OCI-LY1 (cell line): ENCODE measurements at regions not wholly inside any gene's neighbourhood (a gene's known extent, or its start where the extent isn't known, plus 50 kb on each side); places are given as distances from the start of the nearest gene placed in this dataset.

Experiments
- H2AFZ ChIP-seq: fragments of 200-600 bp; sonication (generic), shearing (Covaris generic); 2 replicates; pipeline ENCODE4 v1.6.0; 2014; ENCODE audit warnings: antibody characterized with exemption, mild to moderate bottlenecking, low read length
- H3F3A ChIP-seq: fragments of 200-600 bp; sonication (generic), shearing (Covaris generic); 2 replicates; pipeline ENCODE4 v1.6.0; 2014; ENCODE audit warnings: mild to moderate bottlenecking, antibody characterized with exemption, low read length, moderate library complexity; ENCODE audit not compliant: insufficient read depth
- H3K27ac ChIP-seq: fragments of 200-600 bp; sonication (generic); 2 replicates; pipeline ENCODE4 v1.5.1; 2014; ENCODE audit warnings: low read length, mixed run types, mild to moderate bottlenecking, low read depth; ENCODE audit not compliant: poor library complexity, severe bottlenecking
- H3K27me3 ChIP-seq: fragments of 200-600 bp; sonication (generic); 2 replicates; pipeline ENCODE4 v1.6.0; 2014; ENCODE audit warnings: antibody characterized with exemption, mild to moderate bottlenecking, low read length, moderate library complexity; ENCODE audit not compliant: insufficient read depth
- H3K36me3 ChIP-seq: fragments of 200-600 bp; sonication (generic); 2 replicates; pipeline ENCODE4 v1.6.1; 2014; ENCODE audit warnings: mild to moderate bottlenecking, antibody characterized with exemption, low read length, moderate library complexity, mixed read lengths; ENCODE audit not compliant: insufficient read depth
- H3K4me1 ChIP-seq: fragments of 200-600 bp; sonication (generic); 2 replicates; pipeline ENCODE4 v1.5.1; 2014; ENCODE audit warnings: mild to moderate bottlenecking, low read length, moderate library complexity; ENCODE audit not compliant: insufficient read depth, severe bottlenecking
- H3K4me2 ChIP-seq: fragments of 200-600 bp; sonication (generic), shearing (Covaris generic); 2 replicates; pipeline ENCODE4 v1.6.1; 2014; ENCODE audit warnings: low read length
- H3K4me3 ChIP-seq: fragments of 200-600 bp; sonication (generic); 2 replicates; pipeline ENCODE4 v1.5.1; 2014; ENCODE audit warnings: low read length, low read depth, mild to moderate bottlenecking, mixed read lengths; ENCODE audit not compliant: poor library complexity, severe bottlenecking
- H3K79me2 ChIP-seq: fragments of 200-600 bp; shearing (Covaris generic); 2 replicates; pipeline ENCODE4 v1.6.1; 2016; ENCODE audit warnings: mixed run types, low read length, mixed read lengths; ENCODE audit not compliant: insufficient read depth
- H3K9ac ChIP-seq: fragments of 200-600 bp; sonication (generic), shearing (Covaris generic); 2 replicates; pipeline ENCODE4 v1.6.1; 2014; ENCODE audit warnings: mild to moderate bottlenecking, low read length, mixed read lengths
- H3K9me2 ChIP-seq: fragments of 200-600 bp; sonication (generic), shearing (Covaris generic); 2 replicates; pipeline ENCODE4 v1.6.1; 2014; ENCODE audit warnings: low read depth, mild to moderate bottlenecking, low read length, mixed read lengths
- H3K9me3 ChIP-seq: fragments of 200-600 bp; shearing (Covaris generic); 2 replicates; pipeline ENCODE4 v1.6.1; 2014; ENCODE audit warnings: low read length, mixed read lengths
- H4K20me1 ChIP-seq: fragments of 200-600 bp; sonication (generic), shearing (Covaris generic); 2 replicates; pipeline ENCODE4 v1.6.0; 2016; ENCODE audit warnings: mild to moderate bottlenecking, low read length; ENCODE audit not compliant: insufficient read depth
- EZH2 ChIP-seq: fragments of 200-600 bp; sonication (generic), shearing (Covaris generic); IDR thresholded peaks from 2 replicates; pipeline ENCODE4 v1.8.0; 2017; ENCODE audit warnings: borderline replicate concordance, mixed run types, mild to moderate bottlenecking, antibody characterized with exemption, low read length, moderate library complexity, mixed read lengths
- TF ChIP-seq, protein P1 (sequence below): fragments of 200-600 bp; sonication (generic), shearing (Covaris generic); IDR thresholded peaks from 2 replicates; pipeline ENCODE4 v1.5.1; 2017; ENCODE audit warnings: mild to moderate bottlenecking, antibody characterized with exemption, low read length, moderate library complexity, mixed read lengths

DNA sequence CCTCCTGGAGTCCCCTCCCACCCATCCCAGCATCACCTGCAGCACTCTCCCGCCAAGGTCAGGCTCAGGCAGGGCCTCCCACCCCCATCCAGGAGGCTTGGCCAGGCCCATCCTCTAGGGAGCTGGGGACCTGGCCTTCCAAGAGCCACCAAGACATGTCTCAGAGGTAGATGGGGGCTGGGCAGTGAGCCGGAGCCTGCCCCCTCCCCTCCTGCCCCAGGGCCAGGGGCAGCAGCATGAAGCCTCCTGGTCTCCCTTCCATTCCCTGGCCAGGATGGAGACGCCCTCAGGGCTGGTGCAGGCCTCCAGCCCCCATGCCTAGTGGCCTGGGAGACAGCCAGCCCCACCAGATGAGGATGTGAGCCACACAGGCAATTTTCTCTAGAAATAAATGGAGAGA, 69.3 kb upstream of the C14orf180 start:
- no peak overlapping the region for H2AFZ ChIP-seq
- no peak overlapping the region for H3K9ac ChIP-seq
- H4K20me1 ChIP-seq = no peaks in the 10 kb centered on the region
- H3K9me3 ChIP-seq = no peaks in the 10 kb centered on the region
- H3K4me1 ChIP-seq = no peaks in the 10 kb centered on the region
- H3K79me2 ChIP-seq = no peaks in the 10 kb centered on the region
- no peaks in the 10 kb centered on the region for H3K9me2 ChIP-seq
- H3F3A ChIP-seq = no peaks in the 10 kb centered on the region
- H3K4me2 ChIP-seq = no peak overlapping the region
- H3K36me3 ChIP-seq = no peaks in the 10 kb centered on the region
- no peak overlapping the region for H3K4me3 ChIP-seq
- TF ChIP-seq, protein P1, sequence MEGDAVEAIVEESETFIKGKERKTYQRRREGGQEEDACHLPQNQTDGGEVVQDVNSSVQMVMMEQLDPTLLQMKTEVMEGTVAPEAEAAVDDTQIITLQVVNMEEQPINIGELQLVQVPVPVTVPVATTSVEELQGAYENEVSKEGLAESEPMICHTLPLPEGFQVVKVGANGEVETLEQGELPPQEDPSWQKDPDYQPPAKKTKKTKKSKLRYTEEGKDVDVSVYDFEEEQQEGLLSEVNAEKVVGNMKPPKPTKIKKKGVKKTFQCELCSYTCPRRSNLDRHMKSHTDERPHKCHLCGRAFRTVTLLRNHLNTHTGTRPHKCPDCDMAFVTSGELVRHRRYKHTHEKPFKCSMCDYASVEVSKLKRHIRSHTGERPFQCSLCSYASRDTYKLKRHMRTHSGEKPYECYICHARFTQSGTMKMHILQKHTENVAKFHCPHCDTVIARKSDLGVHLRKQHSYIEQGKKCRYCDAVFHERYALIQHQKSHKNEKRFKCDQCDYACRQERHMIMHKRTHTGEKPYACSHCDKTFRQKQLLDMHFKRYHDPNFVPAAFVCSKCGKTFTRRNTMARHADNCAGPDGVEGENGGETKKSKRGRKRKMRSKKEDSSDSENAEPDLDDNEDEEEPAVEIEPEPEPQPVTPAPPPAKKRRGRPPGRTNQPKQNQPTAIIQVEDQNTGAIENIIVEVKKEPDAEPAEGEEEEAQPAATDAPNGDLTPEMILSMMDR = no peak
- TF ChIP-seq EZH2 = no peak
- H3K27ac ChIP-seq = no peak overlapping the region
- H3K27me3 ChIP-seq = no peaks in the 10 kb centered on the region; the same call in 1 of the 2 replicates

DNA sequence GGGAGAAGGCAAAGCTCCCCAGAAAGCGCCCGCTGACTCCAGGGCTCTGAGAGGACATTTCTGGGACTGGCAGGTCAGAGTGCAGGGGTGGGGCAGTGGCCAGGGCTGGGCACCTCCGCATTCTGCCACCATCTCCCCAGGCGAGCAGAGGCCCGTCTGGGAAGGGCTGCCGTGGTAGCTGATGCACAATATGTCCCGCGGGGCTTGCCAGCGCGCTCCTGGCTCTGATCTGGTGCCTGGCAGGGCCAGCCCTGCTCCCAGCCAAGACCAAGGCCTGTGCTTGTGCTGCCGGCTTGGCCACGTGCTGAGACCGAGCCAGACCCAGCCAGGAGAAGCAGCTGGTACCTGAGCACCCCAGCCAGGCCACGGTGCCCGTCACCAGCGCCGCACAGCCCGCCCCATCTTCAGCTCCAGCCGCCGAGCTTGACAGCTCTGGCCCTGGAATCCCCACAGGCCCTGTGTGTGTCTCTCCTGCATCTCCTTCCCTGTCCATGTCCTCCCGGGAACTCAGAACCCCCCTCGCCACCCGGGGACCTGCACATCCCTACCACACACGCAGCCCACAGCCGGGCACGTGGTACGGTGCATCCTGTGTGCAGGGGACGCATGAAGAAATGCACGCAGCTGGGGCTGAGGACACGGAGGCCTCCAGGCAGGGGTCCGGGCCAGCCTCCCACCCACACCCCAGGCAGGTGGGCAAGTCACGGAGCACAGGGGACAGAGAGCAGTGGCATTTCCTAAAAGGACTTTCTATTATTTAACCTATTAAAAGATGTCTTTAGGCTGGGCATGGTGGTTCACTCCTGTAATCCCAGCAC, 68.6 kb upstream of the C14orf180 start:
- no peak overlapping the region for H3K4me3 ChIP-seq
- no peak for TF ChIP-seq EZH2
- TF ChIP-seq, protein P1 = no peak
- H3K79me2 ChIP-seq = no peaks in the 10 kb centered on the region
- H3K36me3 ChIP-seq = no peaks in the 10 kb centered on the region
- H4K20me1 ChIP-seq = no peaks in the 10 kb centered on the region
- no peak overlapping the region for H3K9ac ChIP-seq
- no peak overlapping the region for H3K27ac ChIP-seq
- H3F3A ChIP-seq = no peaks in the 10 kb centered on the region
- no peaks in the 10 kb centered on the region for H3K9me3 ChIP-seq
- no peak overlapping the region for H3K4me2 ChIP-seq
- no peaks in the 10 kb centered on the region for H3K4me1 ChIP-seq
- no peaks in the 10 kb centered on the region; the same call in 1 of the 2 replicates for H3K27me3 ChIP-seq
- H3K9me2 ChIP-seq = no peaks in the 10 kb centered on the region
- H2AFZ ChIP-seq = no peak overlapping the region

DNA sequence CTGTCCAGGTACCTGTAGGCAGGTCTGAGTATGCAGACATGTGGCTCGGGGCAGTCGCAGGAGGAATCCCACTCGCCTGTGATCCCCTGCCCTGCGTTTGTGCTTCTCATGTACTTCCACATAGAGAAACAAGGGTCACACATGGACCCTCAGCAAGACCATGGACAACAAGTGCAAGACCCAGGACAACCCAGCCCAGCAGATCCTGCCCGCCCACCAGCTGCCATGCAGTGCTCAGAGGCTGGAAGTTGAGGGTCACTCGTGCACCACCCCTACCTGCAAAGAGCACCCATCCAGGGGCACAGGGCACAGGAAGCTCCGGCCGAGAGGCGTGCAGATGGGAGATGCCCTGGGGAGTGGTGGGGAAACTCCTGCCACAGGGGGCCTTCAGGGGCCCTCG, 67.5 kb upstream of the C14orf180 start:
- Histone ChIP-seq H4K20me1 (no peaks in the 10 kb centered on the region), H3K27ac (no peak overlapping the region), H3K9ac (no peak overlapping the region), H3K36me3 (no peaks in the 10 kb centered on the region), H3F3A (no peaks in the 10 kb centered on the region), H3K9me3 (no peaks in the 10 kb centered on the region), H3K4me1 (no peaks in the 10 kb centered on the region), H3K4me3 (no peak overlapping the region), H3K27me3 (no peaks in the 10 kb centered on the region; the same call in 1 of the 2 replicates), H3K9me2 (no peaks in the 10 kb centered on the region), H2AFZ (no peak overlapping the region), H3K79me2 (no peaks in the 10 kb centered on the region), H3K4me2 (no peak overlapping the region)
- TF ChIP-seq, protein P1 = no peak
- no peak for TF ChIP-seq EZH2
